NCI-H1092 treated with DMSO at 0.1 percent for 48 hours (cell line): ENCODE measurements at regions not wholly inside any gene's neighbourhood (a gene's known extent, or its start where the extent isn't known, plus 50 kb on each side); places are given as distances from the start of the nearest gene placed in this dataset.

Source experiments
- DNase-seq: peaks from one replicate; lab custom pipeline; 2025; lab: John Stamatoyannopoulos, UW

GRCh38 chr4:33160126-33160525 is 2440.0 kb downstream of the PCDH7 start:
- no peak for DNase-seq

- no peak for DNase-seq
Observed at GRCh38 chr4:33161202-33161601, 2441.0 kb downstream of the PCDH7 start.

- no peak for DNase-seq
Observed at GRCh38 chr4:33162122-33162521, 2442.0 kb downstream of the PCDH7 start.

GRCh38 chr4:33171873-33172525 is 2451.8 kb downstream of the PCDH7 start:
- no peak for DNase-seq

- no peak for DNase-seq
Observed at GRCh38 chr4:33176566-33176965, 2456.4 kb downstream of the PCDH7 start.

- DNase-seq: no peak
Observed at GRCh38 chr4:33184657-33185290, 2464.6 kb downstream of the PCDH7 start.

- DNase-seq: no peak
Observed at GRCh38 chr4:33187035-33187434, 2466.9 kb downstream of the PCDH7 start.

GRCh38 chr4:33188733-33189132 is 2468.6 kb downstream of the PCDH7 start:
- no peak for DNase-seq

- DNase-seq: no peak
Observed at GRCh38 chr4:33189169-33189568, 2469.0 kb downstream of the PCDH7 start.

- DNase-seq: no peak
Observed at GRCh38 chr4:33193109-33193508, 2472.9 kb downstream of the PCDH7 start.

GRCh38 chr4:33200377-33200776 is 2480.2 kb downstream of the PCDH7 start:
- DNase-seq: no peak

- no peak for DNase-seq
Observed at GRCh38 chr4:33218238-33218637, 2498.1 kb downstream of the PCDH7 start.

- DNase-seq: no peak
Observed at GRCh38 chr4:33226133-33226532, 2506.0 kb downstream of the PCDH7 start.

GRCh38 chr4:33226783-33227182 is 2506.6 kb downstream of the PCDH7 start:
- no peak for DNase-seq

GRCh38 chr4:33255094-33255493 is 2534.9 kb downstream of the PCDH7 start:
- DNase-seq: no peak

GRCh38 chr4:33255507-33255906 is 2535.3 kb downstream of the PCDH7 start:
- no peak for DNase-seq

GRCh38 chr4:33262824-33263223 is 2542.7 kb downstream of the PCDH7 start:
- no peak for DNase-seq

- no peak for DNase-seq
Observed at GRCh38 chr4:33268776-33269175, 2548.6 kb downstream of the PCDH7 start.

GRCh38 chr4:33270403-33270802 is 2550.2 kb downstream of the PCDH7 start:
- DNase-seq: no peak

- no peak for DNase-seq
Observed at GRCh38 chr4:33272722-33273121, 2552.6 kb downstream of the PCDH7 start.

- no peak for DNase-seq
Observed at GRCh38 chr4:33283818-33284217, 2563.6 kb downstream of the PCDH7 start.

- DNase-seq: no peak
Observed at GRCh38 chr4:33296876-33297455, 2576.8 kb downstream of the PCDH7 start.

- DNase-seq: no peak
Observed at GRCh38 chr4:33302321-33302720, 2582.2 kb downstream of the PCDH7 start.

GRCh38 chr4:33306131-33306530 is 2586.0 kb downstream of the PCDH7 start:
- no peak for DNase-seq
